NCI-H460 (cell line): ENCODE measurements at regions not wholly inside any gene's neighbourhood (a gene's known extent, or its start where the extent isn't known, plus 50 kb on each side); places are given as distances from the start of the nearest gene placed in this dataset.
"Not testable (repeated sequence)": the region's sequence is repeated elsewhere in the genome, so short reads cannot be mapped to it uniquely, and the experiment has no call there.

Experiments
- DNase-seq: peaks from one replicate; pipeline ENCODE4 v3.0.0-alpha.2; 2016; ENCODE audit warnings: low read depth; ENCODE audit errors: extremely low read depth

DNA sequence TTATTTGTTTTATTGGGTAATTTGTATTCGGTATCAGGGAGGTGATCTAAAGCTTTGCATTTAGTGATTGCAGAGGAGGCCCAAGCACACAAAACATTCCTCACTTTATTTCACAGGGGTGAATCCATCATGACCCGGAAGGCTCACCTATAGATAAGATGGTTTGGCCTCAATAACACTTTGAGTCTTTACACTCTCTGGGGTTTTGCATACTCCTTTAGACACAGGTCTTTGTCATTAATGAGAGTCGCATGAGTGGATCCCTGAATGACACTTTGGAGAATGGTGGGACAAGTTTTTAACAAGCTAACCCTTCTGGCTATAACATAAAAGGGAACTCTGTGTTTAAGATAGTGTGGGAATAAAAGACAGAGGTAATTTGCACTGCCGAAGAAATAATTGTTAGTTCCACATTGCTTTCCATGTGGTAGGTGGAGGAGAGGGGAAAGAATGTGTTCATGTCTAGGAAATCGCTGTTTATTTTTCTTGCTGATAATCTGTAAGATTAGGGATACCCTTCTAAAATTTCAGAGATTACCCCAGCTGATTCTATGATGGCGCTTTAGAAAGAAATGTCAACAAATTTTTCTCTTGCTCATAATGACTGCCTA lies 455.8 kb downstream of the TFEC start:
- DNase-seq, result no peak

DNA sequence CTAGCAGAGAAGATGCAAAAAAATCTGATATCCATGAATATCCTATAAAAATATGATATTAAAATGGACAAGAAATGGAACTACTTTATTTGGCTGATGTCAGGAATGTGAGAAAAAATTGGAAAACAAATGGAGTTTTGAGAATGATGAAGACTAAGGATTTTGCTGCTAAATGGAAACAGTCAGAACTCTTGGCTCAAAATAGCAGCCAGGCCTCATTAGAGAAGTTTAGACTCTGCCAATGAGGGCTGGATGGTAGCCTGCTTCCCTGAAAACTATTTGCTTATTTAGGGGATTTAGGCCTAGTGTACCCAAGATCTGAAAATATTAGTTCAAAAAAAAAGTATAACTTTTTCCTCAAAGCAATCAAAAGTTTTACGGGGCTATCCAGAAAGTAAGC lies 458.5 kb downstream of the TFEC start:
- no peak for DNase-seq

DNA sequence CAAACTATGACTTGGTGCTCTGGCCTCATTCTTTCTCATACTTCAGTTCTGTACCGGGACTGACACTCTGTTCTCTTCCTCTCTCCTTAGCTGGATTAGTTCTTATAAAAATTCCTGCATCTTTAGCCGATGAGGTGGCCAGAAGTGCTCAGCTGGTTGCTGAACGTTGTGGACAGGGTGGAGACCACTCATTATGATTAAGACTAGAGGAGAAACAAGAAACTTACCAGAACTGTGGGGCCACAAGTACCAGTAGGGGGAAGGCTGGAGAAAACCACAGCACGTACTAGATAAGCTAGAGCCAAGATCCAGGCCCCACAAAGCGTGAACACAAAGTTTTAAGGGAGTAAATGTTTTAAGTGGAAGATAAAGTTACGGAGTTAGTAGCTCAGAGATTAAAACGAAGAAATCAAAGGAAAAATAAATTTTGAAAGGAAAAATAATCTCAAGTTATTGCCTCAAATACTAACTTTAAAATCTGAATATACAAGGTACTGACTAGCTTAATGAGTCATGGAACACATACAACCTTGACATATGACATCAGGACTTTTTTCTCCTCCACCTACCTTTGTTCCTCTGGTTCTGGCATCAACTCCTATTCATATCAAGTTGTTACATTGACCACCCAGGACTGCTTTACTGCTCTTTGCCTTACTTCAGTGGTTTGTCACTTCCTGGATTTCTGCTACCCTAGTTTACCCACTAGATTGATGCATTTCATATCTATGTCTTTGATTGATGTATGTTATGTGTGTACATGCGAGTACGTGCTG lies 469.0 kb downstream of the TFEC start:
- DNase-seq, result no peak

DNA sequence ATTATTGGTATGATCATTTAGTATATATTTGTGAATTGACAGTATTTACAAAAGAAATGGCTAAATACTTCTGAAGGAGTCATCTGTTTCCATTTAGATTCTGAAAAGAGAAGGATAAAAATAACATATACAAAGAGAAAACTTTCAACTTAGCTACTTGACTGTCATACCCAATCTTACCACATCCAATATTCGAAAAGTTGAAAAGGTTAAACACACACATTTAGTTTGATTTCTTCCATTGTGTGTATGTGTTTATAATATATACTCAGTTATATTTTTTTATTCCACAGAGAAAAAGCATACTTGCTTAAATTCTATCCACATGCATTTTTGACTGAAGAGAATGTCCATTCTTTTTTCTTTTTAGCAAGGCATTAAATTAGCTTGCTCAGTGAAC lies 470.7 kb downstream of the TFEC start:
- DNase-seq, result no peak

DNA sequence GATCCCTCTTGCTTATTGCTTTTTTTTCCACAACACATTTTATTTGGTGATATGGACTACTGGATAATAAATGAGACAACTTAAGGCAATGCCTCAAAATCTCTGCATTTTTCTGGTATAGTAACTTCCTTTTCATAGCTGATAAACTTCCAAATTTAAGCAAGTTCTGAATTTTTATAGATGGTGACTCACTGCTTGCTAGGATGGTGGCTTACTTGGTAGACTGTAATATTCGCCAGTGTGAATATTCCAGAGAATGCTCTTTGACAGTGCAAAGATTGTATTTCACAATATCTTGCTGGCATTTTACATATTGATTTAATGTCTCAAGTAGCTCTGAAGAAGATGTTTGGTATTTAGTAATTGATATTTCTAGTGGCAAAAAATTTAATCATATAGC lies 472.4 kb downstream of the TFEC start:
- no peak for DNase-seq

DNA sequence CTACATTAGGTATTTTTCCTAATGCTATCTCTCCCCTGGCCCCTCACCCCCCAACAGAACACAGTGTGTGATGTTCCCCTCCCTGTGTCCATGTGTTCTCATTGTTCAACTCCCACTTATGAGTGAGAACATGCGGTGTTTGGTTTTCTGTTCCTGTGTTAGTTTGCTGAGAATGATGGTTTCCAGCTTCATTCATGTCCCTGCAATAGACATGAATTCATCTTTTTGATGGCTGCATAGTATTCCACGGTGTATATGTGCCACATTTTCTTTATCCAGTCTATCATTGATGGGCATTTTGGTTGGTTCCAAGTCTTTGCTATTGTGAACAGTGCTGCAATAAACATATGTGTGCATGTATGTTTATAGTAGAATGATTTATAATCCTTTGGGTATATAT lies 473.3 kb downstream of the TFEC start:
- not testable (repeated sequence) for DNase-seq

DNA sequence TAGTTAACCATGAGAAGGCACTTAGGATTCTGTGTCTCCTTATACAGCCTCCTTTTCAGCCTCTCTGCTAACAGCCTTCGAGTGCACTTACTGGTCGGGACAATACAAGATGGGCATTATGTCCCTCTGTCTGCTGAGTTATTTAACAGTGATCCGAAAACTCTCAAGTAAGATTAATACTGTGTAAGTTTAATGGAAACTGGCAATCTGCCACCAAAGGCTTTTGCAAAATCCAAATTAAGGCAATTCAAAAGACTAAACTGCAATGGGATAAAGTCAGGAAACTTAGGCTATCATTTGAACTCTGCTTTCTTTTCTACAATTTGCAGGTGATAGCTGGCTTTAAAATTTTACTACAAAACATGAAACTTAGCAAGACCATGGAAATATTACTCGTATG lies 477.8 kb downstream of the TFEC start:
- DNase-seq, result no peak

DNA sequence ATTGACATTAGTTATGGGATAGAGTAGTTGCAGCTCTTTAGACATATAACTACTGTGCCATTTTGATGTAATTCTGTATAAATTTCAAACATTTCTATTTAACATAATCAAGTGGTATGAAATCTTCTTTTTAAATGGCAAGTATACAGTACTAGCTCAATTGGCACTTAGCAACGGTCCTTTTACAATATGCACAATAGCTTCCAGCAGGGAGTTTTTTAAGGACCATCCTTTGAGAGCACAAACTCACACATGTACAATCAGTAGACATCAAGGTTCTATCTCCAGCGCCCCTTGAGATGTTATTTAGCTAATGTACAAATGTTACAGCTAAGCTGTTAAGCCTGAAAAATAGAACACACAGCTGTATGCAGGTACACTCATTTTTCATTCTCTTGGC lies 480.7 kb downstream of the TFEC start:
- no peak for DNase-seq

DNA sequence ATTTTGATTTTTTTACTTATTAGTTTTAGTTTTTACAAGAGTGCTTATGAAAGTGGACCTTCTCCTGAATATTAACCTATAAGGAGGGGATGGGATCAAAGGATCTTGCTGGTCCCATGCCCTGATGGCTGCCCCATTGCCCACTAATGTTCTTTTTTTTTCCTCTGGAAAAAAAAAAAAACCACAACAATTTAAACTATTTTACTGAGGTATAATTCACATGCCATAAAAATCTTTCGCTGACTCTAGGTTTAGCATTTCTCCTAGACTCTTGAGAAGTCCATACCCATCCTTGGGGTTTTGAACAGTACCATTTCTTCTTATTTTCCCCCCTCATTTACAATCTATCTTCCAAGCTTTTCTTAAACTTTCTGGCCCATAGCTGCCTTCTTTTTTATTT lies 481.8 kb downstream of the TFEC start:
- no peak for DNase-seq

DNA sequence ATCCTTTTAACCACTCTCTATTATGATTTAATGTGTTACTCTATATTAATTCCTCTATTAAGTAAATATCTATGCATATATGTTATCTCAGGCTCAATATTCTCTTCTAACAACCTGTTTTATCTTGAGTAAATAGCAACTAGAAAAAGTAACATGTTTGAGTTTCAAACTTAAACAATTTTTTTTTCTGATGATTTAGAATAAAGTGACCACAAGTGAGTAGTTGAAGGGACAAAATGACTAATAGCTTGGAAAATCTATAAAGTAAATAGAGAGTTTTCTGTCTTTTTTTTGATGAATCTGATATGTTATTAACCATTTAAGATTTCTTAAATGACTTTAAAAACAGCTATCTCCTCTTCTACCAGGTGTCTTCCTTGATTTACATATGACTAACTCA lies 483.8 kb downstream of the TFEC start:
- DNase-seq, result no peak

DNA sequence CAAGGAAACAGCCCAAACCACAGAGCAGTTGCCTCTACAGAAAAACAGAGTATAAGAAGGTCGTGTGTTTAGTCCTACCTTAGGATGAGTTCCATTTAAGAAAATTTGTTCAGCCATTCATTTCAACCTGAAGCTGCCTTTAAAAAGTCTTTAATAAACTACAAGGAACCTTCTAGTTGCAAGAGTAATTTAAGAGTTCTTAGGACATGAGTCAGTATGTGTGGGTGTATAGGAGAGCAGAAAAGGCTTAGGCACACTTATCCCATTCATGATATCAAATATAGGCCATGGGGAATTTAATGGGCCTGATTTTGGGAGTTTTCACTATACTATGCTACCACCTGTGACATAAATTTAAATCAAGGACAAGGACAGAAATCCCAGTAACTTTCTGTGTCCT lies 496.8 kb downstream of the TFEC start:
- DNase-seq, result no peak

DNA sequence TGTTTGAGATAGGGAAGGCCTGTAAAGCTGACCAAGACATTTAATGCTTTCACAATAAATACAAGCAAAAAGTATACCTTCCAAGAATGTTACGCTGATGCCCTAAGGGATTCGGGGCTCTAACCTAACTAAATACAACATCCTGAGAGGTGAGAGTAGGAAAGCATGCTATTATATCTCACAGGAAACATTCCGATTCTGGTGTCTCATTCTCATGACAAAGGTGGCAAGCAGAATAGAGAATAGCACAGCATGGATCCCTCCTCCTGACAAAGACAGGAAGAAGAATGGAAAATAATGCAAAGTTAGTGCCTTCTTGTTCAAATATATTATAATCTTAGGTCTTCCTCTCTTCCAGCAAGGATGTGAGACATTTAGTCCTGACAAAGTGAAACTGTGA lies 504.3 kb downstream of the TFEC start:
- no peak for DNase-seq

DNA sequence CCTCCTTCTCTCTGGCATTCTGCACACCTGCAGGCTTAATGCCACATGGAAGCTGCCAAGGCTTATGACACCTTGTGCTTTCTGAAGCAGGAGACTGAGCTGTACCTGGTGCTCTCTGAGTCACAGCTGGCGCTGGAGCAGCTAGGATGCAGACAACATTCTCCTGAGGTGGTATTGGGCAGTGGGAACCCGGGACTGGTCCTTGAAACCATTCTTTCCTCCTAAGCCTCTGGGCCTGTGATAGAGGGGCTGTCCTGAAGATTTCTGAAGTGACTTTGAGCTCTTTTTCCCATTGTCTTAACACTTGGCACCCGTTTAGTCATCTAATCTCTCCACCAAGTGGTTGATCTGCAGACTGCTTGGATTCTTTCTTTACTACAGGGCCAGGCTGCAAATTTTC lies 508.4 kb downstream of the TFEC start:
- DNase-seq, result no peak

DNA sequence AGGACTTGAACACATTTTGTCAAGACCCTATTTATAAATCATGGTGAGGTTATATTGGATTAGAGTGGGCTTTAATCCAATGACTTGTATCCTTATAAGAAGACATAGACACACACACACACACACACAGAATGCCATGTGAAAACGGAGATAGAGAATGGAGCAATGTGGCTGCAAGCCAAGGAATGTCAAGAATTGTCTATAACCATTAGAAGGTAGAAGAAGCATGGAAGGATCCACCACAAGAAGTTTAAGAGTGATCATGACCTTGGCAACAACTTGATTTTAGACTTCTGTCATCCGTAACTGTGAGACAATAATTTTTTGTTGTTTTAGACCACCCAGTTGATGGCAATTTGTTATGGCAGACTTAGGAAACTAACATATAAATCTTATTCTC lies 514.2 kb downstream of the TFEC start:
- DNase-seq, result no peak

DNA sequence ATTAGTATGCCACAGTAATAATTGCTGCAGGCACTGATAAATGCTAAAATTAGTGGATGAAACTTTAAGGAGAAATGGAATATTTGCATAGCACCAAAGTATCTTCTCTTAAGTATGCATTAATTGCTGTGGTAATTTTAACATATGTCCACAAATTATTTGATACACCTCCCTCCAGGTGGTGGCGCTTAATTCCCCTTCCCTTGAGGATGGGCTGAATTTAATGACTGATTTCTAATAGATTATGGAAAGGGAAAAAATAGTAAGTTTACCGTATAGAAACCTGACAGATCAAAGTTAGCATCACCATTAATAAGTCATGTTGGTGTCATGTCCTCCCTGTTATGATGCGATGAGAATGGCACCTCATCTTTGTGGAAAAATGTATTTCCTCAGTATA lies 519.2 kb downstream of the TFEC start:
- no peak for DNase-seq

DNA sequence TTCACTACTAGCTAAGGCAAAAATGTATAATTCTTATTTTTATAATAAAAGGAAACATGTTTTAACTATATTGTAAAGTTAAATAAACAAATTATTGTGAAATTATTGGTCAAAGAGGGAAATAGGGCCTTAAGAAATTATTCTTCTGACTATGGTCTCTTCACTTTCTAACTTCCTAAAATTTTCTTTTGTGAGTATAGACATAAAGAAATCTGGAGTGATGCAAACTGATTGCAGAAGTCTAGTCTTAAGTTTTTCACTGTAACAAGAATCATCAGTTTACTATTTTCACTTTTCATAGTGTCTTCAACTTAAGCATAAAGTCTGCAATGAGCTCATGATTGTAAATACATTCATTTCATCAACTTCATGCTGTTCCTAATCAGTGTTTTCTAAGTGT lies 525.4 kb downstream of the TFEC start:
- no peak for DNase-seq

DNA sequence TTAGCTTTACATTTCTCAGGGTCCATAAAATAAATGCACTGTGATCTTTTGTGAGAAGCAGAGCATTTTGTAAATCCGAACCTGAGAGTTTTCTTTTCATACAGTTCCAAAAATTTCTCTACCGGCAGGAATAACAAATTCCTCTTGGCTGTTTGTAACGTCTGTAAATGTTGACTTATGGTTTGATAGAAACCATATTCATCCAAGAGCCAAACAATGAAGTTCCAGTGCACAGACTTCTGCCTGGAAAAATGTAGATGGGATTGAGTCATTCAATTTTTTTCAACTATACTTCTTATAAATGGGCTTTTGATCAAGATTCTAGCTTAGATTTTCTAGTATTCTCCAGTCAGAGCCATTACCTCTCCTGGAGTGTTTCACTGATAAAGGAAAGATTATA lies 530.6 kb downstream of the TFEC start:
- no peak for DNase-seq

DNA sequence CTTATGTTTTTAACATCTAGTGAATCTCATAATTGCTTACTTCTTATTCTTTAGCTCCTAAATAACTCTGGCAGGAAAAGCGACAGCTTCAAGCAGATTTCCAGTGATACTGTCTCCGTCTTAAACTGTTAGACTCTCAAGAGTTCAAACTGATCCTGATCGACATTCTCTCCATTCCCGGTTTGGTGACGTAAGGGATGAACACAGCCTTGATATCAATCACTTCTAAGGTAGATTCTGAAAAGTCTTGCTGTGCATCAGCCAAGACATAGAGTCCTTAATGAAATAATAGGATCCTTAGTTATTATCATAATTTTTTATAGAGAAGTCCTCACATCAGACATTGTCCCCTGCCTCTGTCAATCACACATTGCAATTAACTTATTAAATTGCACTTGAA lies 534.6 kb downstream of the TFEC start:
- no peak for DNase-seq

DNA sequence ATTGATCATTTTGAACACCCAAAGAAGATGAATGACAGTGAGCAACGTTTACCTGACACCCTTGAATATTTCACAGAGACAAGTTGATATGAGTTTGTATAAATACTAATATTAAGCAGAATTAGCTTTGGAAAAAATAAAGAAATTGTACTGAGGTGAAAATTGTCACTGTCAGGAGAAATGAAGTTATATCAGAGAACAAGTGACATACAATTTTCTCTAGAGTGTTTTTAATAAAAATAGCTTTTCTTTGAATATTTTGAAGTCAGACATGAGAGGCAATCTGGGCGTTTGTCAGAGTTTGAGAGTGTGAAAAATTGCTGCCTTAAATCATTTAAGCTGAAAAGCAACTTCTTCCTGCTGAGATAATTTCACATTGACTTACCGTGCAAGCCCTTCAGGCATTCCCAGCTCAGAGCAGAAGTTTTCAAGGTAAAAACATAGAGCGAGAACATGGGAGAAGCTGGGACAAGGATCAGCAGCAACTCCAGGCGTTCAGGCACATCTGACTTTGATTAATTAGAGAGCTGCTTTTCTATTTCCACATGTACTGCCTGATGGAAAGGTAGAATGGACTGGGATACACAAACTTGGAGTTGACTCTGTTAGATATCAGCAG lies 535.9 kb downstream of the TFEC start:
- no peak for DNase-seq

DNA sequence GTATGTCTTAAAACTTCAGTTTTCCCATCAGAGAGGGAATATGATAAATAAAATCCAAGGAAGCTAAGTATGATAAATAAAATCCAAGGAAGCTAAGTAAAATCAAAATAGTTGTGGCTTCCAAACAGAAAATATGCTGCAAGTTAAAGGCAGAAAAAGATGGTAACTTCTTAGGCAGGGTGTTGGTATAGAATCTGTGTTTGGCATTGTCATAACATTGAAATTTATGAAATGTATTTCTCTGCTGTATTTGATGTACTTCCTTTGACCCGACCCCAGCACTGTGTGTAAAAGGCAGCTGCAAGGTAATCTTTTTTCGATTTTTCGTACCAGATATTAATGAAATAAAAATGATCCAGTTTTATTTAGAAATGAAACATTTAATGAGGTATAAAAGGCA lies 537.2 kb downstream of the TFEC start:
- no peak for DNase-seq

DNA sequence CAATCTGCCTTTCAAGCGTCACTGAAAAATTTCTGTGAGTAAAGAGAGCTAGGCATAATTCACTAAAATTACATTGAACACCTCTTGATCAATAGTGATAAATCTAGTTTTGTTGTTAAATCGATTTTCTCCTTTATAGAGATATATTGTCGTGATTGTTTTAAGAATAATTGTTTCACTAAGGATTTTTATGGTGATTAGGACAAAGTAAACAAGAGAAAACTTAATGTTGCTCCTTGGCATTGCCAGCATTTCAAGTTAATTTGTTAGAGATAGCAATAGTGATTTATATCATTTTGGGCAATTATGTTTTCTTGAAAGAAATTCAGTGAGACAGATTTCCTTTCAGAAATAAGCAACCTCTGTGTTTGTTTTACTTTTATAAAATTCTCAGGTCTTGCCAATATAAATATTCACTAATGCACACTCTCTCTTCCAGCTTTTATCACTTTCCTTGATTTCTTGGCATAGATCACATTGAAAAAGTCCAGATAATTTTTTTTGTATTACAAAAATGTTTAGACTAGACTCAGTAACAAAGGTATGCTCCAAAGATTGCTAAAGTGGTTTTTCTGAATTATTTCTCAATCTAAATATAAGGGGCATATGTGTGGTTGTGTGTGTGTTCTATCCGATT lies 538.7 kb downstream of the TFEC start:
- DNase-seq, result no peak

DNA sequence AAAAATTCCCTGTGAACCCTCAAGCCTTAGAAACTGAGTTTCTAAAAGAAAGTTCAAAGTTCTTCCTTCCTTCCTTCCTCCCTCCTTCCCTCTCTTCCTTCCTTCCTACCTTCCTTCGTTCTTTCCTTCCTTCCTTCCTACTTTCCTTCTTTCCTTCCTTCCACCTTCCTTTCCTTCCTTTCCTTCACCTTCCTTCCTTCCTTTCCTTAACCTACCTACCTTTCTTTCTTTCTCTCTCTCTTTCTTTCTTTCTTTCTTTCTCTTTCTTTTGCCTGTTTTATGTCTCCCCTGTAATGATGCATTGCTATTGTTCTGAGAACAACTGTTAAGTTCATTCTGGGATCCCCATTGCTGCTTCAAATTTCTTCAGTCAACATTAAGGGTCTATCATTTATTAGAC lies 551.1 kb downstream of the TFEC start:
- no peak for DNase-seq
